Neural progenitor cell (in vitro differentiated cells): ENCODE measurements at regions not wholly inside any gene's neighbourhood (a gene's known extent, or its start where the extent isn't known, plus 50 kb on each side); places are given as distances from the start of the nearest gene placed in this dataset.

Source experiments
- CTCF ChIP-seq: fragments of 200-600 bp; sonication (generic); IDR thresholded peaks from 2 replicates; pipeline ENCODE4 v1.5.1; 2017; ENCODE audit warnings: antibody characterized with exemption, mild to moderate bottlenecking
- EZH2 ChIP-seq: fragments of 200-600 bp; sonication (generic); IDR thresholded peaks from 2 replicates; pipeline ENCODE4 v1.6.1; 2017; ENCODE audit warnings: antibody characterized with exemption, mild to moderate bottlenecking, moderate library complexity
- EZH2phosphoT487 ChIP-seq: fragments of 200-600 bp; sonication (generic); IDR thresholded peaks from 2 replicates; pipeline ENCODE4 v1.6.1; 2017; ENCODE audit warnings: antibody characterized with exemption

DNA sequence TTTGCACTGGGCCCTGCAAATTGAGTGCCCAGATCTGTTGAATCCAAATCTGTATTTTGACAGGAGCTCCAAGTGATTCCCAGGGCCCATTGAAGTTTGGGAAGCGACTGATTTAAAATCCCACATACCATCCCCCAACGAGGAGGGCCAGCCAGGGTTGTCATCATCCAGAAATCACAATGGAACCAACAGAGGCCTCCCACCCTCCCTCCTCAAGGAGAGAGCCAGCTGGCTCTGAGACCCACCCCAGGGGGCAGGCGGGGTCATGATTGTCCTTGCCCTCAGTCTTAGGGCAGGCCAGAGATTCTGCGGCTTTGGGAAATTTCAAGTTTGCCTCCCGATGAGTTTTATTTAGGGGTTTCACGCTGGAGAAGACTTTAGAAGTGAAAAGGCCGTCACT is 358.2 kb downstream of the MN1 start:
- TF ChIP-seq CTCF = no peak
- no peak for TF ChIP-seq EZH2phosphoT487
- no peak for TF ChIP-seq EZH2
